HG03066 (cell line): ENCODE measurements at regions not wholly inside any gene's neighbourhood (a gene's known extent, or its start where the extent isn't known, plus 50 kb on each side); places are given as distances from the start of the nearest gene placed in this dataset.
A peak's percentile ranks its signal among the peaks of the same experiment; 100 is the strongest.

Source experiments
- ATAC-seq: cut with Tn5 transposase; IDR thresholded peaks from one replicate; pipeline ENCODE4 v1.9.1; 2021; ENCODE audit warnings: low read depth; ENCODE audit not compliant: unreplicated experiment

DNA sequence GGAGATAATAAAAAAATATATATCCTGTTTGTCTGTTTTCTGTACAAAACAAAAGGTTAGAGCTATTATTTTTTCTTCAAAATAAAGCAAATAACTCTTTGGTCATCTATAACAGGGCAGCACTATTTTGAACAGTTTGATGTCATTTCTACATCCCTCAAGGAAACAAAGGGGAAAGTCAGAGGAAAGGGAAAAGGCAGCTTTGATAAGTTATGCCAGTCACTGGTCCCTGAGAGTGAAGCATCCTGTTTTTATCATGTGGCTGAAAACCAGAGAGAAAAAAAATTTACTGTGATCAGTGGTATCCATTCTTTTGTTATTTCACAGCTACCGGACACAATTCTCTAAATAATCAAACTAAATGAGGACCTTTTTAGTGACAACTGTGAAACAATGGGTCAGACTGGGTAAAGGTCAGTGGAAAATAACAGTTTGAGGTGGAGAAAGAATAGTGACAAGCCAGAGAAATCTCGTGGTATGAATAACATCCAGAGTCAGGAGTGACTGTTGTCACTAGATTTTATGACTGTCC is 356.0 kb downstream of the HDGFL1 start:
- ATAC-seq: no peak

DNA sequence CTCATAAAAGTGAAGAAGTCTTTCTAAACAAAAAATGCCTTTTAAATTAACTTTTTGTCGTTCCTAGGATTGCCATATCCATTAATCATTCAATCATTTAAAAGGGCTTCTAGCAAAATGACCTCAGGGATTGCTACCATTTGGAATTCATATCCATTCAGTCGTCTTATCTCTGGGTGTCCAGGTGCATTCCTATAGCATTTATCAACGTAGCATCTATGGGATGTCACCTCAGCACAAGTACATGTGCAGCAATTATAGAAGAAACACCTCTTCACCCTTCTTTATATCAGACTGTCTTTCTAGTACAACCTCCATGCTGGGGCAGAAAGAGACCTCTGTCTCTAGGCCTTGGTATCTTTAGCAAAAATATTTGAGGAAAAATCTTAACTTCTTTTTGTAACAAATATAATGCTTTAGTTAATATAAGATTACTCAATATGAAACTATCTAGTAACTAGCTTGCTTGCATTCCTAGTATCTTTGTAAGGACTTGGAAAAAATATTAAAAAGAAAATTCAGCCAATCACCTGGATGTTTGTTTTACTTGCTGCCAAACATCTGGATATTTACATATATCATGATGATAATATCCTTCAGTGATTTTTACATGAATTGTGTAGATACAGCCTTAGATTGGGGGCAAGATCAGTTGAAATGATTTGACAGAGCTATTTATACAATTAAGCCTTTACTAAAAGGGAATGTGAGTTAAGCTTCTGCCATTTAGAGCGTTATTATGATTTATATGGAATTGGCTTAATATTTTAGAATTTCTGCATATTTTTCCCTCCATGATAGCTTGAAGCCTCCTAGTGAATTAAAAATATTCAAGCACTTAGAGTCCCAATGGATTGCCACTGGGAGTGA is 356.8 kb downstream of the HDGFL1 start:
- ATAC-seq: no peak

- ATAC-seq: no peak
Observed at GRCh38 chr6:22926790-22927354, 357.5 kb downstream of the HDGFL1 start.

GRCh38 chr6:22928775-22929174 is 359.4 kb downstream of the HDGFL1 start:
- ATAC-seq: no peak

GRCh38 chr6:22929311-22929985 is 360.1 kb downstream of the HDGFL1 start:
- ATAC-seq: no peak

DNA sequence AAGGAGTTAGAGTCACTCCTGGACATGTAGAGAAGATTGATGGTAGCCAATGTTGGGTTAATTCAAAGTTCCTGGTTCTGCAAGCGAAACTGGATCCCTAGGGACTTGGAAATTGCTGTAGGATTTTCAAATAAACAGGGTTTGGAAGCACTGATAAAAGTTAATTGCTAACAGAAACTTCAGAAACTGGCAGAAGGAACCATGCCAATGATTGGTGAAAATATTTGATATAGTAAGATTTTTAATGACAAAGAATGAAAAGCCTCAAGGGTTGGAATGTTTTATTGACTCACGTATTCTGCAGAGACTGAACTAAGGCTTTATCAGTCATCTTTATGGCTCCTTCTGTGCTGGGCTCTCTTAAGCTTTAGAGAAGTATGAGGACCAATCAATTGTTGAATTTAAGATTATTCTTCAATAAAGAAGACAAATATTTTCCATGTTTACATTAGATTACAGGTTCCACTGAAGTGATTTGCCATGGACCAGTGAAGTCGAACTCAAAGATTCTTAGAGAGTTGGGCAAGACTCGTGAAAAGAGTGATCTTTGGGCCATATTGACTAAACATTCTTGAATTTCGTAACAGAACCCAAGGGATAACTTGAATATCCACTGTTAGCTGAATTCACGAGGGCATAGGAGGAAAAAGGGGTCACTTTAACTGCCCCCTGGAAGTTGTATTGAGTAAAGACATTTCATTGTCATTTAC is 371.4 kb downstream of the HDGFL1 start:
- no peak for ATAC-seq

GRCh38 chr6:22942403-22942802 is 373.0 kb downstream of the HDGFL1 start:
- ATAC-seq: no peak

DNA sequence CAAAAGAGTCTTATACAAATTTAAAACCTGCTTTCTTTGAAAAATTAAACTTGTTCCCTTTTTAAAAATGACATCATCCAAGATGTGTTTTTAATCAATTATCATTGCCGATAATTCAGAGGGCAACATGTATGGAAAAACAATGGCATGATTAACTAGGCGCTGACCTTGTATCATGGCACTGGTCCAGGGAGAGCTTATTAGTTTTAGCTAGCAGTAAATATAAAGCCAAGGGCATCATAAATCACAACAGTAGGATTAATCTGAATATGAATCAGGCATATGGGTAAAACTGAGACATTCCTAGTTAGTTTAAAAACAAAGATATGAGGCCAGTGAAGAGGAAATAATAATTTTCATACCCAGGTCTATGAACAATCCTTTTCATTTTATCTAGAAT is 374.0 kb downstream of the HDGFL1 start:
- ATAC-seq: no peak

- ATAC-seq: no peak
Observed at GRCh38 chr6:22949967-22950366, 380.6 kb downstream of the HDGFL1 start.

GRCh38 chr6:22952097-22952496 is 382.7 kb downstream of the HDGFL1 start:
- ATAC-seq: no peak

DNA sequence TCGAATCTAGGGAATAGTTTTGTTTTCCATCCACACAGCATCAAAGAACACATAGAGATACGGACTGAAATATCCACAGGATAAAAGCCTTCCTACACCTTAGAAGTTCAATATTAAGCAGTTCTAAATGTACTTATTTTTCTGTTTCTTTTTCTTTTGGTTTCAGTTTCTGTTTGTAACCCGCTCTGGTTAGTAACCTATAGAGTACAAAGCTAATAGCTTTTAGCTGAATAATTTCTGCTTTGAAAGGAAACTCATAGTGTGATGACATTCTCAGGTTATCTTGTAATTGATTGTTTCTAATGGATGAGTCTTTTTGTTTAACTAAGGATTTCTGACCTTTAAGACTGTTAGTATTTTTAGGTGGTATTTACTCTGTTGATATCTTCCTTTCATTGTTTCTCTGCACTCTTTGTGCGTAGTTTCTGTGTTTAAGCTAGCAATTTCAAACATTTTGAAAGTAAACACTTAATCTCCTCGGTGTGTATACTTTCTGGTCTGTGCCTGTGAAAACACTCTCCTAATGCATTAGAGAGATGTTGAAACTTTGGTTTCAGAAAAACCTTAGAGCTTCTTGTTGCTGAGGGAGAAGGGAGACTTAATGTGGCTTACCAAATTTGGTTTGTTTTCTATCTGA is 385.5 kb downstream of the HDGFL1 start:
- peak; percentile 56 for ATAC-seq

- ATAC-seq: no peak
Observed at GRCh38 chr6:22956029-22956681, 386.8 kb downstream of the HDGFL1 start.

DNA sequence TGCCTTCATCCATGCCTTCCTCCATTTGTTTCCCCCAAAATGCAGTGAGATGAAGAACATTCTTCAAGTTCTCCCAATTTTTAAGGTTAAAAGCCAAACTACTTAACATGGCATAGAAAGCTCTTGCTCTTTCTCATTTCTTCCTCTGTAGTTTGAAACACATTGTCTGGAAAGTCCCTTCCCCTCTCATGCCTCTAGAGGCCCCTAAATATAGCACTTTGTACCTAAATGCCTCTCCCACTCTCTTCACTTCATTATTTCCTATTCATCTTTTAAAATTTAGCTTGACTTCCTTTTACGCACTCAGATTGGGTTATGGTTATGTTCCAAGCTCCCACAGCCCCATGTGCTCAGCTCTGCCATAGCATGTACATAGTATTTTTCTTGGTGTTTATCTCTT is 389.3 kb downstream of the HDGFL1 start:
- ATAC-seq: no peak

DNA sequence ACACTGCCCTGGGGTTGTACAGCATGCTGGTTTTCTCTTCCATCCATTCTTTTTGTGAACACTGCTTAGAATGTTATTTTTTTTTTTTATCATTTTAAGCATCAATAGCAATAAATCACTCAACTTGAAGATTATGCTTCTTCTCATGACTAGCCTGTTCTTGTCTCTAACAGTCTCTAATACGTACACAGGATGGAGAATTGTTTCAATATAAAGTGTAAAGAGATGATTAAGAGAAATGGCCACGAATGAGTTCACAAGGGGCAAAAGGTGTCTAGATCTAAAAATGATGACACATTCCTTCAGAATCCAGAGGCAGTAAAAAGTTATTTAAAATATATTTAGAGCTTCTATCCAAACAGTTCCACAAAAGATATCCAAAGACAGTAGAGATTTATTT is 390.2 kb downstream of the HDGFL1 start:
- ATAC-seq: no peak

DNA sequence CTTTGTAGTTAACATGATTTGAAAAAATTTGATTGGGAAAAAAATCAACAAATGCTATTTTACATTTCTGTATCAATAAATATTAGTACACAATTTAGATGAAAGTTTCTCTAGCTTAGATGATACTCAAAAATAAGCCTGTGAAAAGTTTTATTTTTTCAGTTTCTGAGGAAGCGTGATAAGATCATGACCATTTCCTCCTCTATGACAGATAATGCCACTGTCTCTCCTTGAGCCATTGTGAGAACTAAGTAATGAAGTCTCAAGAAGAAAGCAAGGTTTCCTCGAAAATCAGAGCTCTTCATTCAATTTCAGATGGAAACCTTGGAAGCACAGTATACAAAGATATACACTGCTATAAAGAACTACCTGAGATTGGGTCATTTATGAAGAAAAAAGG is 395.0 kb downstream of the HDGFL1 start:
- ATAC-seq: no peak

DNA sequence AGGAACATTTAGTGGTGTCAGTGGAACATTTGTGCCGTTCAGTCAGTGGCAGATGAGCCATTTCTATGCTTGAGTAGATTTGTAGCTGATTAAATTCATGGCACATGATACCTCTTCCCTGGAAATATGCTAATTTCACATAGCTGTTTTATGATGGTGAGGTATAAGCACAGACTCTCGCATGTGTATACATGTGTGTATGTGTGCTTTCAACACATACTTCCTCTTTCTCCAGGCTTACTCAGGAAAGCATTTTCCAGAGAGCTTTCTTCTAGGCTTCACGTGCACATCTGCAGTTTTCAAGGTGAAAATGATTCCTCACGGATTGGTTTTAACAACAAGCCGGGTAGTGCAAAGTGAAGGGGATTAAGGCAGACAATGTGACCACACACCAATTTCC is 396.5 kb downstream of the HDGFL1 start:
- no peak for ATAC-seq

- ATAC-seq: no peak
Observed at GRCh38 chr6:22966691-22967422, 397.5 kb downstream of the HDGFL1 start.

GRCh38 chr6:22970004-22970403 is 400.6 kb downstream of the HDGFL1 start:
- ATAC-seq: no peak

GRCh38 chr6:22972771-22973170 is 403.4 kb downstream of the HDGFL1 start:
- ATAC-seq: no peak
